ENCODE measurements at regions not wholly inside any gene's neighbourhood (a gene's known extent, or its start where the extent isn't known, plus 50 kb on each side); places are given as distances from the start of the nearest gene placed in this dataset.

GRCh38 chrX:81367291-81367690 is 165.4 kb downstream of the SH3BGRL start (continued):
- TF ChIP-seq POU5F1 (IDR thresholded peaks at IDR 0.05; ENCODE audit: low read depth, low read length), result no peak

GRCh38 chrX:81377329-81377728 is 175.4 kb downstream of the SH3BGRL start:
- Histone ChIP-seq H3K18ac (ENCODE audit: extremely low read depth, low read length) (no peak overlapping the region), H3K56ac (replicated peaks; ENCODE audit: insufficient read length, low read depth, low read length) (no peak overlapping the region), H3K23me2 (ENCODE audit: low read depth, low read length) (no peaks in the 10 kb centered on the region), H2BK12ac (ENCODE audit: low read depth, low read length) (no peak overlapping the region), H4K5ac (ENCODE audit: insufficient read length, low read depth, low read length) (no peak overlapping the region), H3K79me1 (ENCODE audit: low read depth, low read length) (no peaks in the 10 kb centered on the region), H3K4me3 (ENCODE audit: extremely low read depth in 1 of 4, insufficient read depth in 2 of 4, low read depth in 3 of 4, low read length in 4 of 4) (no peak overlapping the region), H2BK15ac (ENCODE audit: low read length) (no peak overlapping the region), H2BK5ac (ENCODE audit: low read depth, low read length) (no peak overlapping the region), H4K20me1 (replicated peaks in 1 of 2; ENCODE audit: control insufficient read depth in 1 of 2, insufficient read depth in 2 of 2, low read length in 2 of 2) (no peaks in the 10 kb centered on the region), H3K14ac (ENCODE audit: insufficient read length) (no peak overlapping the region), H3K9ac (replicated peaks in 1 of 4; ENCODE audit: extremely low read depth in 1 of 4, low read depth in 3 of 4, low read length in 3 of 4) (no peak overlapping the region), H2AFZ (ENCODE audit: low read length) (no peak overlapping the region), H4K8ac (ENCODE audit: extremely low read depth, insufficient read depth, low read length) (no peak overlapping the region), H3K23ac (ENCODE audit: insufficient read length) (no peak overlapping the region), H3K27me3 (replicated peaks in 1 of 4; ENCODE audit: control insufficient read depth in 3 of 4, extremely low read depth in 1 of 4, insufficient read depth in 3 of 4, low read length in 3 of 4) (no peaks in the 10 kb centered on the region), H3K79me2 (ENCODE audit: control insufficient read depth in 1 of 2, insufficient read depth in 2 of 2, low read length in 2 of 2) (no peaks in the 10 kb centered on the region), H2AK5ac (ENCODE audit: low read depth, low read length) (no peak overlapping the region), H3K4me2 (ENCODE audit: insufficient read depth in 1 of 2, low read depth in 2 of 2, low read length in 2 of 2) (no peak overlapping the region), H2BK20ac (ENCODE audit: low read length) (no peak overlapping the region), H3K36me3 (ENCODE audit: control insufficient read depth in 2 of 4, insufficient read depth in 4 of 4, low read length in 3 of 4) (no peaks in the 10 kb centered on the region), H2BK120ac (replicated peaks; ENCODE audit: low read depth, low read length) (no peak overlapping the region), H3K27ac (ENCODE audit: low read depth, low read length) (no peak overlapping the region), H4K91ac (replicated peaks; ENCODE audit: insufficient read length, low read length) (no peak overlapping the region), H3K4me1 (replicated peaks in 1 of 4; ENCODE audit: control insufficient read depth in 3 of 4, insufficient read depth in 4 of 4, low read length in 3 of 4) (no peaks in the 10 kb centered on the region), H3K4ac (replicated peaks; ENCODE audit: insufficient read length, low read depth, low read length) (no peak overlapping the region), H3K9me3 (ENCODE audit: insufficient read depth in 2 of 2, low read depth in 1 of 2, low read length in 1 of 2) (no peaks in the 10 kb centered on the region)
- WGBS, 2 experiments (ENCODE audit: extremely low coverage in 1 of 2, insufficient coverage in 1 of 2, insufficient read length in 1 of 2, insufficient replicate concordance in 2 of 2, low coverage in 1 of 2, low lambda C conversion rate in 2 of 2, missing lambda C conversion rate in 1 of 2), result 60% methylated on average over 2 of the region's 2 CpGs; no CpG with 5 or more reads in 1 of the 2 experiments
- POLR2A ChIA-PET (ENCODE audit: partially characterized antibody), result no interaction called here
- TF ChIP-seq CBX8 (IDR thresholded peaks at IDR 0.05; ENCODE audit: borderline replicate concordance, low read depth, low read length) (no peak), POLR2A (IDR thresholded peaks at IDR 0.05; ENCODE audit: control extremely low read depth in 1 of 2, low read depth in 2 of 2, low read length in 2 of 2) (no peak), CTCF (IDR thresholded peaks at IDR 0.05; ENCODE audit: control extremely low read depth in 1 of 3, insufficient read depth in 1 of 3, low read depth in 1 of 3, low read length in 3 of 3) (peak in 2 of 3 experiments; percentile 27 to 40; a peak in 2 of 4 replicates), SAP30 (IDR thresholded peaks at IDR 0.05; ENCODE audit: insufficient read depth, insufficient replicate concordance, low read length) (no peak), JUND (IDR thresholded peaks at IDR 0.05; ENCODE audit: low read length) (no peak), RAD21 (IDR thresholded peaks at IDR 0.05 in 1 of 2, conservative IDR thresholded peaks at IDR 0.05 in 1 of 2; ENCODE audit: low read depth in 2 of 2, low read length in 2 of 2) (peak; percentile 50 to 56)
- DNase-seq (ENCODE audit: low read depth in 1 of 2, low spot score in 2 of 2) (no peak), FAIRE-seq (peak; percentile 73)
- CTCF ChIA-PET (ENCODE audit: partially characterized antibody), result interaction anchor here (0.6 to 2.1 kb wide), 7 partner anchors 20 to 1541 kb away, joined by 3 to 7 read pairs (median 3); no protein-coding TSS in a partner anchor
